Activated T-cell treated with anti-CD3 and anti-CD28 coated beads, Interleukin-2, amount 50 U/mL, for 48 hours (primary cell): ENCODE measurements at regions not wholly inside any gene's neighbourhood (a gene's known extent, or its start where the extent isn't known, plus 50 kb on each side); places are given as distances from the start of the nearest gene placed in this dataset.

Experiments
- DNase-seq, 2 experiments: peaks; one replicate each; pipeline ENCODE4 v3.0.0-alpha.2; 2020

DNA sequence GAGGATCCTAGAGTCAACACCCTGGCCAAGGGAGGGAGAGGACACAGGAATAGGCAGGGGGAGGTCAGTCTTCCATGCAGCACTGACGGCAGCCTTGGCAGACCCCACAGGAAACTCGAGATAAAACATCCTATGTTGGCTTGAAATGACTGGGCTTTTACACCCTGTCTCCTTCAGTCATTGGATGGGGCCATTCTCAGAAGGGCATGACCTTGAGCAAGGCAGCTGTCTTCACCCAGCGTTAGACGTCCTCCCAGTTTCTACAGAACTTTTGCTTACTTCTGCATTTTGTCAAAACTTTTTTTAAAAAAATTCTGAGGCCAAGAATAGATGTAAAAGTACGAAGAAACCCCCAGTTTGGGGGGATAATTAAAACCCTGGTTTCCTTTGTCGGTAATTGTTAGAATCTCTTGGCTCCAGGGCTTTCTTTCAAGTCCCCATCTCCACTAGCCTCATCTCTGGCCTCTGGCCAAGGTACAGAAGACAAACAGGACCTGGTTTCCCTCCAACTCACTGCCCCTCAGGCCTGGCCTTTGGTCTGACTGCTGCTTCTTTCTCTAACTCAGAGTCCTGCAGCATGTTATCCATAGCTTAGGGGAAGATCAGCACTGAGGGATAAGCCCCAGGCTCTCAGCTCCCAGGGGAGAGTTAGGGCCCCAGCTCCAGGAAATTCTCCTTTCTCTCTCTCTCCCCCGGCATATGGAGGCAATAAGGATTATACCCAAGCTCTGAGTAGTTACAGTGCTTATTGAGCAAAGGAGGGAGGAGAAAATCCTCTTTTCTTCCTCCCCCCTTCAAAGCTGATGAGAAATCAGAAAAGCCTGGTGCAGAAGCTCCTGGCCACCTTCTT lies 51.6 kb upstream of the KCND3 start:
- DNase-seq, result no peak

DNA sequence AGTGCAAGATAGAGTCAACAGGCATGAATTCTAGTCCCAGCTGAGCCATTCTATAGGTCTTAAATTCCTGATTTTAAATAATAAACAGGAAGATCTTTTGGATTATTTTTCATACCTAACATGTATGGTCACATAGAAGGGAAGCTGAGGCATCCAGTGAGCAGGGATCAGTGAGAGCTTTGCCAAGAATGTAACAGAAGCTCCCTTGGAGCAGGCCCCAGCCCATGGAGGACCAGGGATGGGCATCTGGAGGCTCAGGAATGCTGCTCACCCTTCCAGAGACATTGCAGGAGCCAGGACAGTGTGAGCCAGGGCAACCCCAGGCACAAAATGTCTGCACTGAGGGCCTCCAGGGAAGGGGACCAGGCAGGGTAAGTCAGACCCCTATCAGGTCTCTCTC lies 54.4 kb upstream of the KCND3 start:
- no peak for DNase-seq

DNA sequence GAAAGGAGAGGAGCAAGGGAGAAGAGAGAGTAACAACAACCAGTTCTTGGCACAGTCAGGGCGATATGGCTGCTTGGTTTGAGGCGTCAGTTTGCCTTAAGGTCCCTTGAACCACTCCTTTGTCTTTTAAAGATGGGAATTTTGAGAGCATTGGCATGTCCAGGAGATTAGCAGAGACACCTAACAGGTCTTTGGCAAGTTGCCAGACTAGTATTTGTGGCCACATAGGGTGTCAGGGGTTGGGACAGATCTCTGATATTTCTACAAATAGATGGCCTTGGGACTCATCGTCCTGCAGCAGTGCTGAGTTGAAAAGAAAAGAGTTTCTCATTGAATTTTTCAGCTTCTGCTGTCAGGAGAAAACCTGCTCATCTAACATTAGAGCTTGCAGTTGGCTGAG lies 55.3 kb upstream of the KCND3 start:
- no peak for DNase-seq

DNA sequence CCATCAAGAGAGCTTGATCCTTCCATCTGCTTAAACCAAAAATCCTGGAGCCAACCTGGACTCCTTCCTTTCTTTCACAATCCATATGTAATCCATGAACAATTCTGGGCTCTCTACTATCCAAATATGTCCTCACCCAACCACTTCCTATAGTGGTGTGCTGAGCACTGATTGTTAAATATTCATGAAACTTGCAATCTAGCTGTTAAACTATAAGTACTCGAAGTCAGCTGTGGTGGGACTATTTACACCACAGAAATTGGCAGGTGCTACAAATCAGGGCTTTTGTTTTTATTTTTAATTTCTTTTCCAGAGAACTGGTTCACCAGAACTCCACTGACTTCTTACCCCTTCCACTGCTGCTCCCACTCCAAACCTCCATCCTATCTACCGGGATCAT lies 57.2 kb upstream of the KCND3 start:
- no peak for DNase-seq

DNA sequence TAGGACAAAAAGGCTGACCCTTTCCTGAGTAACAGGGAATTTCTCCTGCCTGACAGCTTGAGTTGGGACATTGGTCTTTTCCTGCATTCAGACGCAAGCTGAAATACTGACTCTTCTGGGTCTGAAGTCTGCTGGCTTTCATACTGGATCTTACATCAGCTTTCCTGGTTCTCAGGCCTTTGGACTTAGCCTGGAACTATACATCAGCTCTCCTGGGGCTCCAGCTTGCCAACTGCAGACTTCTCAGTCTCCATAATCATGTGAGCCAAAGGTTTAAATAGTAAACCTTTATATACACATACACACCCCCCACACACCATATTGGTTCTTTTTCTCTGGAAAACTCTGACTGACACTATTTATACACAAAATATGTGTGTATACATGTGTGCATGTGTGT lies 59.0 kb upstream of the KCND3 start:
- no peak for DNase-seq

DNA sequence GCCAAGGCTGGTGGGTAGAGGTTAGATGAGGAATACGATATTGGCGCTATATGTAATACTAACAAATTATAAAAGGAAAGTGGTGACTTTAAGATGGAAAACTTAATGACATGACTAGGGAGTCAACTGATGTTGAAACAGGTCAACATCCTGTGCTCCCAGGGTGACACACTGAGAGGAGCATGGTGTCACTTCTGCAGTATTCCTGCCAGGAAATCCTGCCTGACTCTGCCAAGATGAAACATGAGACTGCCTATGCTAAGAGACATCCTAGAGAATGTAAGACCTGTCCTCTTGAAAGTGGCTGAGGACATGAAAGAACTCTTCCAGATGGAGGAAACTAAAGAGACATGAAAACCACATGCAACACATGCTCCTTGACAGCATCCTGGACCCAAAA lies 65.0 kb upstream of the KCND3 start:
- no peak for DNase-seq

DNA sequence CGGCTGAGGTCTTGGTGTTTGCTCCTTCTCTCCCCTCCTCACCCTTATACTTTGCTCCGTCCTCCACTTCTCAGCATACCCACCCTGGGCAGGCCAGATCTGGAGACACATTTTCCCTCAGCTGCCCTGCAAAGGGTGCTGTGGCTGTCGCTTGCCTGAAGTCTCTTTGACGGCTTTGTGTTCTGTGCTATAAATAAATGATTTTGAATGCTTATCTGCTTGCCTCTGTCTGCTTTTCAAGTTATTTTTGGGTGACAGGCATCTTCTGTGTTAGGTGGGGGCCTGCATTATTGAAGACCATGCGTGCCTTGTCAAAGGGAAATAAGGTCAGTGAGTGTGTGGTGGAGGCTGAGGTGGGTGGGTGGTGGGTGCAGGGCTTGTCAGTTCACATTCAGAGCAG lies 66.9 kb upstream of the KCND3 start:
- no peak for DNase-seq

DNA sequence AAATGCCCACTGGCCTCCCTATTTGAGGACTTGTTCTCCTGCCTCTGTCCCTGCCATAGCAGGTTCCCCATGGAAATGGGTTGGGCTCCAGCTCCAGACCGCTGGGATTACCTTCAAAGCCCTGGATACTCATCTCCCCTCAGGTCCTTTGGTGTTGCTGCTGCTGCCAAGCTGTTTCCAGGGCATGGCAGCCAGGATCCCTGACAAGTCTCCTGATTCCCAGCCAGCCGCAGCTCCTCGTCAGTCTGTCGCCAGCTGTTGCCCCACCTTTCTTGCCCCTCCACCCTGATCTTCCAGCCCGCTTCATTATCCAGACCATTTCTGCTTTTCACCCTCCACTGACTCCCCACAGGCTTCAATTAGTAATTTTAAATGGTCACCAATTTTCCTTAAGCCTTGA lies 68.3 kb upstream of the KCND3 start:
- no peak for DNase-seq

DNA sequence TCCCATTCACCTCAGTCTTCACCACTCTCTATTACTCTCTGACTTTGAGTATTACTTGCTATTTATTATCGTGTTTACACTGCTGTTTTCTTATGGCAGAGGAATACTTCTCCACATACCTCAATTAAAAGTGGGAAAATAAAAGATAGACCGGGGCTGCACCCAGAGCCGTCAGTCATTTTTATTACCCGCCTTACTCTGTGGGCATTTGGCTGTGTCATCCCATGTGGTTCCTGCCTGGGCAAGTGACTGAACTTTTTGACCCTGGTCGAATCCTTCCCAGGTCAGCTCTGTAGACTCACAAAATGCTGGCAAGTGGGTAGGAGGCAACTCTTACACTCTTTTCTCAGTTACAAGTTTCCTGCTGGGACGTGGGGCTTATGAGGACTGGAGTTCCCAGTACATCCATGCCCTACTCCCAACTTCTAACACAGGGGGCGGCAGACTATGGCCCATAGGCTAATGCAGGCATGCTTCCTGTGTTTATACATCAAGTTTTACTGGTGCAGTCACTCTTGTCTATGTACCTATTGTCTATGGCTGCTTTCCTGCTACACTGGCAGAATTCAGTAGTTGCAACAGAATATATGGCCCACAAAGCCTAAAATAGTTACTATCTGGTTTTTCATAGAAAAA lies 69.5 kb upstream of the KCND3 start:
- DNase-seq, result no peak

DNA sequence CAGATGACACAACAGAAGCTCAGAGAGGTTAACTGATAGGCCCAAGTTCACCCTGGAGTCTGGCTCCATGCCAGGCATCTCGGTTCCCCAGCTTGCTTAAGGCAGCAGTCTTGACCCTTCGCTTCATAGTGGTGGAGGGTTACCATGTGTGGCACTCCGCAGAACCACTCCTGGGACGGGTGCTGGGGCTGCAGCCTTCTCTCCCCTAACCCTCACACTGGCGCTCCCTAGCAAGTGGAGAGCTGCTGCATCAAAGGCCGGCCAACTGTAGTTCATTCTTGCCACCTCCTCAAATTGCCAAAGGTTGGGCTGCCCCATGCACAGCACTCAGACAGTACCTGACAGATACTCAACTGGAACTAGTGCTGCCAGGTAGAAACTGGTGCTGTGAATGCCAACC lies 70.2 kb upstream of the KCND3 start:
- no peak for DNase-seq

DNA sequence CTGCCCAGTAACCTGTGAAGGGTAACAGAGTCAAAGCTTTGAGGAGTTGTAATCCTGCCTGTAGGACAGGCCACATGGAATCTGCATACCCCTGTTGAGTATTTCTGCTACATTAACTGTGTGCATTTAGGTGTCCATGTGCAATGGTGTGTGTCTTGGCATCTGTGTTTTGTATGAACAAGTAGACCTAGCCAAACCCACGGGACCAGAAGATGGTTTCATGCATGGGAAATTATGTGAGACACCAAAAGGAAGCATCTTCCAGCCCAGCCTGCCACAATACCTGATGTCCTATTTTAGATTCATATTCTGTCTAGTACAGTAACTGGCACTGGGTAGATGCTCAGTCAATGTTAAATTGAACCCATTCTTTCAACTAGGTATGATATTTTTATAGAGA lies 70.8 kb upstream of the KCND3 start:
- no peak for DNase-seq

DNA sequence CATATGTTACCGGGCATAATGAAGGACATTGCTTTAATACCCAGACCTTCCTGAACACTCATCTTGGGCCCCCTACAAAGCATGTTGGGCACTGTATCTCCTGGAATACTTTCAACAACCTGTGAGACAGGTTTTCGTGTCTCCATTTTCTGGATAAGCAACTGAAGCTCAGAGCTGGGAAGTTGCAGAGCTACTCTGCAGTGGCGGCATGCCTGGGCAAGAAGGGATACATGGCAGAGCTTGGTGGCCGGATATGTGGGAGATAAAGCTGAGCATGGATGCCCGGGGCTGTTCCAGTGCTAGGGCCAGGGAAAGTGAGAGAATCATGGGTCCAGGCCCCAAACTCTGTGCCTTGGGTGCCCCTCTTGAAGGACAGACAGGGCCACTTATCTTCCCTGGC lies 71.6 kb upstream of the KCND3 start:
- DNase-seq, result no peak

DNA sequence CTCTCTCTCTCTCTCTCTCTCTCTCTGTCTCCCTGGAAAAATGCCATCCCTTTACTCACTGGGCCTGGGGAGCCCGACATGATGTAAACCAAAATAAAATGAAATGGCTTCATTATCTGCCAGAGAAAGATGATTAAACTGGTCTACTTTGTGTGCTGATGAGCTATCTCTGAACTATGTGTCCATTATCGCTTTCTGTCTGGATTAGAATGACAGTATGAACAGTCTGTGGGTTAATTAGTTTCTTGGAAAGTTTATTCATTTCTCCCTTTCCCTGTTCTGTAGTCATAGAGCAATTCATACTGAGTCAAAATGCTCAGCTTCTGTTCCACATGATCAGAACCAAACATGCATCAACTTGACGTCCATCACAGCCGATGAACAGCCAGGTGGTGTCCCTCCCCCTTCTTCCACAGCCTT lies 72.4 kb upstream of the KCND3 start:
- DNase-seq, result peak in 1 of 2 experiments; percentile 18

DNA sequence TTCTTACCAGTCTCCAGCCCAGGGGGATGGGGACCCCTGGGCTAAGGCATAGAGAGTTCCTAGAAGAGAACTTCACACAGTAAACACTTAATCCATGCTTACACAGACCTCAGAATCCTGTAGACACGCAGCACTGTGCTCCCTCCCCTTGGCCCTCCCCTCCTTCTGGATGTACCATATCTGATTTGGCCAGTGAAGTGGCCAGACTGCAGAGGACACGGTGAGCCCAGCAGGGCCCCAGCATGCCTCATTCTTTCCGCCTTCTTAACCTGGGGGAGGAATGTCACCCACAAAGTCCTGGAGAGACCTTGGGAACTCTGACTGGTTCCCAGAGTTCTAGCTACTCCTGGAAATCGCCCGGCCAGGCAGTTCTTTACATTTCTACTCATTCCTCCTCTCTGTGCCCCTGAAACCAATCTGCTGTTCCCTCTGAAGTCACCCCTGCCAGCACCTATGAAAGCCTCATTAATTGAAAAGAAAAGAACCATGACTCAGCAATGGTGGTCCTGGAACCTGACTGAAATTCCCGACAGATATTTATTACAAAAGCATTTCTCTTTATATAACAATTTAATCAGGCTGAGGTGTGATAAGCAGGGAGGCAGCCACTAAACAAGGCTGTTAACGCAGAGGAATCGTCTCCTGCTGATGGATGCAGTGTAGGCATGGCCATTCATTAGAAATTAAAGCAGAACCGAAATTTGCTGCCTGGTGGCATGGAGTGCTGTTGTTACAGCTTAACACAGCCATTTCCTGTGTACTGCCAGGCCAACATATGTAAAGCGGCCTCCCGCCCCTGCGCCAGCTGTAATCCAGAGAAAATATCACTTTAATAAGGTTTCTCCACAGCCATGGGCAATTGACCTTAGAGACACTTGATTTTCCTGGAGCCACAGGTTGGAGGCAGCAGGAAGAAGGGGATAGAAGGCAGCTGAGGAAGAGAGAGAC lies 74.6 kb upstream of the KCND3 start:
- DNase-seq, result no peak

DNA sequence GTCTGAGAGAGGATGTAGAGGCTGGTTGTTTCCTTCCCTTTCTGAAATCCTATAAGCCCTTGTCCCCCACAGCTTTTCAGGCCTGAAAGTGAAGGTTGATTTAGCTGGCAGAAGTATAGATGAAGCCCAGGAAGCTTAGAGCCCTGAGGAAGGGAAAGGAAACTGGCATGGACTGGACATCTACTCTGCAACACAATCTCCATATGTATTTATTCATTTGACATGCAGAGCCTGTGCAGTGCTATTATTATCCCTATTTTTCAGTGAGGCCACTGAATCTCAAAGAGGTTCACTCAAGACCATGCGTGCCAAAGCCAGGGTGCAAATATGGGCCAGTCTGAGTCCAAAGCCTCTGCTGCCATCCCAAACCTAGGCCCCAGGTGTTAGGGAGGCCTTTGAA lies 78.5 kb upstream of the KCND3 start:
- no peak for DNase-seq

DNA sequence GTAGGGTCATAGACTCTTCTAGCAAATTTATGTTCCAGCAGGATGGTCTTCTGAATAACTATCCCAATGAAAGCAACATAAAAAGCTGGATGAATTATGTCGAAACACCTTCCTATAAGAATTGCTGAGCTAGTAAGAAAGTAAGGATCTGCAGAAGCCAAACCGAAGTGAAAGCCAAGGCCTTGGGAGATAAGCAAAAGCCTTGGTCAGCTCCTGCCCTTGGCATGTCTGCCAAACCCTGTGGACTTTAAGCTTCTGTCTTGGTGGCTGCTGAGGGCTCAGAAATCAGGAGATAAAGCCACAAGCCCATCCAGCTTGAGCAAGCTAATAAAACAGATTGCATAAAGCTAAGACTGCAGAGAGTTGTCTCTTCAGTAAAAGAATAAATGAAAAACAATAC lies 81.2 kb upstream of the KCND3 start:
- DNase-seq, result no peak

DNA sequence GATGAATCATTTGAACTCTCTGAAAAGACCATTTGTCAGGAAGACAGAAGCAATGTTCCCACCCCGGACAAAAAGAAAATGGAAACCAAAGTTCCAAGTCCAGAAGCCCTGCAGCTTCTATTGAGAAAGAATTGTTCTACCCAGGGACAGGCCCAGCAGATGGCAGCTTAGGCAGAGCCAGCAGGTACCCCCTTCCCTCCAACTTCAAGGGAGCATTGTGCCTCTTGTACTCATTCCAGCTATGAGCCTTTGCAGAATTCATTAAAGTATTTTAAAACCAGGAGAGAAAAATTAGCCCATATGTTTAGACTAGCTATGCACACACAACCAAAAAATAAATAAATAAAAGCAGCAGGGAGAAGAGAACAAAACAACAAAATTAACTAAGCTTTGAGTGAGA lies 85.2 kb upstream of the KCND3 start:
- no peak for DNase-seq

DNA sequence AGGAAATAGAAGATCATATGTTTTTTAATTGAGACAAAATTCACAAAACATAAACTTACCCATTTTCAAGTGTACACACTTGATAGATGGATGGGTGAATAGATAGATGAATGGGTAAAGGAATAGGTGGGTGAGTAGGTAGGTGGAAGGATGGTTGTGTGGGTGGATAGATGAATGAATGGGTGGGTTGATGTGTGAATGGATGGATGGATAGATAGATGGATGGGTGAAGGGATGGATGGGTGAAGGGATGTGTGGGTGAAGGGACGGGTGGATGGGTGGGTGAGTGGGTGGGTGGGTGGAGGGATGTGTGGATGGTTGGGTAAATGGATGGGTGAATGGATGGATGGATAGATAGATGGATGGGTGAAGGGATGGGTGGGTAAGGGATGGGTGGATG lies 86.1 kb upstream of the KCND3 start:
- DNase-seq, result no peak

DNA sequence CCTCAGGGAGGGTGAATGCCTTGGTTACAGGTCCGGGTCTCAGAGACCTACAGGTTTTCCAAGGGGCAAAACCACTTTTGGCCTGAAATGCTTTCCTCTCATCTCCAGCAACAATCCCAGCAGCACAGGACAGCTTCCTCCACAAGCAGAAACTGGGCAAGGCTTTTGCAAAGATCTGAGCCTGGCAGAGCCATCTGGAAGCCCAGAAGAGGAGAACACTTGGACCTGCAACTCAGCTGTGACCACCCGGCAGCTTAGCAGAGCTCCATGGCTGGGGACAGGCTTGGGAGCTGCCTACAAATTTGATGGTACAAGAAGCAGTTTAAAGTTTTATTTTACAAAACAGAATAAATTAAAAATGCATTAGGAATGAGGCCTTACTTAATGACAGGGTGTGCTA lies 90.0 kb upstream of the KCND3 start:
- no peak for DNase-seq

DNA sequence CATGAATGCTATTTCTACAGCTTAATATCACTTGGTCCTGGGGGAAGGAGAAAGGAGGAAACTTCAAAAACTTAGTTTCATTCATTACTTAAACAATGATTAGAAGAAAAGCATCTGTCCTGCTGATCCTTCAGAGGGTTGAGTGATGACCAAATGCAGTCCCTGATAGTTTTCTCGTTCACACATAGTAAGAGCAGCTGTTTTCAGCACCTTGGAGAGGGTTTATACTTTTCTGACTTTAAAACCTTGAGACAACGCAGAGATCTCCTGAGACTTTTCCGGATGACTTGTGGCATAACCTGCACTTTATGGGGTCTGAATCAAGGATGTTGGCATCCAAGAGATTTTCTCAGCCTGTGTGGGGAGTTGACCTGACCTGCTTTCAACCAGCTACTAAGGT lies 94.0 kb upstream of the KCND3 start:
- no peak for DNase-seq

DNA sequence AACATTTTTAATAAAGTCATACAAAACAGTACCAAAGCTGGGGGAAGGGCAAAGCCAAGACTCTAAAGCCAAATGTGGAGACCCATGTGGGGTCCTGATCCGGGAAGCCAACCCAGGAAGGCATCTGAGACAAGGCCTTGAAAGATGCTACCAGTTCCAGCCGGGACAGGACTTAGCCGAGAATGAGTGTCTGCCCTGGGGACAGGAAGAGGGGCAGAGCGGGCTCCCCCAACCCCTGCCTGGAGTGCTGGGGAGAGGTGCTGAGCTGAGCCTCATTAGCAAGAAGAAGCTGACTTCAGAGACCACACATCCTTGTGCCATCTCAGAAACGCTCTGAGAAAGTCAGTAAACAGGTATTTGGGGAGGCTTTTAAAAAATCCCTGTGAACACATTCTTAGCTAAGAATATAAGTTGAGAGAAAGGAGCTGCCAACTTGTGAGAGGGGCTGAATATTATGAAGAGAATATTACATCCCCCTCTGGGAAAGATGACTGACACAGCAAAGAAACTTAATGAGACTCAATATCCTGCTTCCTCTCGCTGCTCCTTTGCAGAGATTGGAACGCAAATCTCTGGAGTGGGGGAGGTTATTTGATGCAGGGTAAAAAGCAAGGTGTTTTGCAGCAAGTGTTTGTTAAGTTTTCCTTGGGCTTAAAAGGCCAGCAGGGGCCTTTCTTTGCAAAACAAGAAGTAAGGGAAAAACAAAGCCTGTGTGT lies 103.3 kb upstream of the KCND3 start:
- DNase-seq, result no peak

DNA sequence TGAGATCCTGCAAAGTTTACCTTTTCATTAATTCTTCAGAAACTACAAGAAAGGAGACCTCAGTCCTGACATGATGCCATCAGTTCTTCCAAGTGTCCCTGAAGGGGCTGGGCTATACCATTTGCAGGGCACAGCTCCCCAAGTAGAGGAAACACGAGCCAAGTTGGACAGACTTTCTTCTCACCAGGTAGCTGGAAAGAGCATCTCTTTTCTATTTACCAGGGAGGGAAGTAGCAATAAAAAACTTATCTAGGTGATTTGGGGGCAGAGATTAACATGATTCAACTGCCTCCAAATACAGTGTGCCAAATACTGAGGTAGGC lies 103.9 kb upstream of the KCND3 start:
- DNase-seq, result no peak

DNA sequence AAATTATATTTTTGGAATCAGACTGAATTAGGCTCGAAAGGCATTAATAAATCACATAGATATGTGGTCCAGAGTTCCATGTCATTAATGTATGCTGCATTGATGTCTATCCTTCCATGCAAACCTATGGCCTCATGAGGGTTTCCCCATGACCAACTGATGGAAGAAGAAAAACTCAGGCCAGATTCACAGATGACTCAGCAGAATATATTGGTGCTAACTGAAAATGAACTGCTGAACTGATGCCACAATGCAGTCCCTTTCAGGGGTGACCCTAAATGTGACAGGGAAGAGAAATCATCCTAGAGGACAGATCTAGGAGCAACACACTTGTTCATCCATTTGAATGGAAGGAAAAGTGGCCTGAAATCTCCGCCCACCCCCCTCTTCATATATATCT lies 110.5 kb upstream of the KCND3 start:
- no peak for DNase-seq
